GM18858 (cell line): ENCODE measurements at regions not wholly inside any gene's neighbourhood (a gene's known extent, or its start where the extent isn't known, plus 50 kb on each side); places are given as distances from the start of the nearest gene placed in this dataset.
"Not testable (repeated sequence)": the region's sequence is repeated elsewhere in the genome, so short reads cannot be mapped to it uniquely, and the experiment has no call there.

ENCODE experiments used
- ATAC-seq: cut with Tn5 transposase; IDR thresholded peaks from one replicate; pipeline ENCODE4 v1.9.1; 2021; ENCODE audit not compliant: unreplicated experiment

DNA sequence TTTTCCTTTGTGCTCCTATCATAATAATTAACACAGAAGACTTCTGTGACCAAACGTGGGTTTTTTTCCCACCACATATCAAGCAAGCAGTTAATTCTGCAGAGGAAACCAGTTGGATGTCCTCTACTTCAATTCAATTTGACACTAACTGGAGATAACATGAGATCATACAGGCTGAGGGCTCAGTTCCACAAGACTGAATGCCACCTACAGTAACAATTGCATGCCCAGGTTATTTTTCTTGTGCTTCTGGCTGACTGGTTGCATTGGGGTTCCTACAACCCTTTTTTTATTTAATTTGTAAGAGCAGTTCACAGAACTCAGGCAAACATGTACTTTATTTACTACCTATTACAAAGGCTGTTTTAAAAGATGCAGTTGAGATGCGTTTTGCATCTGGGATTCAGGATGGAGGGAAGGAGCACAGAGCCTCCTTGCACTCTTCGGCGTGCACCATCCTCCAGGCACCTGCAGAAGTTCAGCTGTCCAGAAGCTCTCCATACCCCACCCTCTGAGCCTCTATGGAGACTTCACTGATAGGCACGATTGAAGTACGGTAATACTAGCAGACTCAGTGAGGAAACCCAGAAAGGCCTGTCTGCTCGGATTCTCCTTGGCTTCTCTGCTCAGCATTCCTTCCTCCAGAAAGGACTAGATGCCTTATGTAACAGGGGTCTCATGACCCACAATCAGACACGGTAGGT lies 425.2 kb upstream of the CDH9 start:
- ATAC-seq: no peak

GRCh38 chr5:27462936-27463335 lies 424.6 kb upstream of the CDH9 start:
- no peak for ATAC-seq

DNA sequence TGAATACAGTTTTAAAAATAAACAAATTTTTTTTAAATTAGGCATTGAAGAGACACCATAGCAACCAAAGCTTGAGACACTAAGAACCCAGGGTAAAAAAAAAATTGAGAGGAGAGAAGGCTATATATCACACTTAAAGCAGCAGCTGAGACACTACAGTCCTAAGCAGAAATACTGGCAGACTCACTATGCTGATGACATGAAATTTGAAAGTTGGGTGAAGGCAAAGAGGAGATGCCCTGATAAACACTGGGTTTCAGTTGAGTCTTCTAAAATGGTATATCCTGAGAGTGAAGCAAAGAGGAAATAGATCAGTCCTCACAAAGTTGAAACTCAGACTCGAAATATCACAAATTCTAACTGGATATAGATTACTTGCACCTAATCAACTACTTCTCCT lies 419.9 kb upstream of the CDH9 start:
- ATAC-seq: no peak

DNA sequence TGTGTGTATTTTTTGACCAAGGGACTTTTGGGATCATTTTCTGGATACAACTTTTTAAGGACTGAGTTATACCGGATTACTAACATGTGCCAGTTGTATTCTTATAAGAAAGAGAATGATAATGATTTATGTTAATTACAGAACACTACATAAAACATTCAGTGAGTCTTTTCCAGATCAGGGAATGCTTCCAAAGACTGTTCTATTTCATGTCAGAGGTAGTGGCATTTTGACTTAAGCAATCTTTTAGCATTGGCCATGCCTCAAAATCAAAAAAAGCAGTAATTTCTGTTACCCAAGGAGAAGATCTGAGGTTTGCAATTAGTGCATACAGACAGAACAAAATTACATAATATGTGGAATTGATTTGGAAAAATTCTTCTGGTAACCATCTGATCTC lies 413.0 kb upstream of the CDH9 start:
- no peak for ATAC-seq

DNA sequence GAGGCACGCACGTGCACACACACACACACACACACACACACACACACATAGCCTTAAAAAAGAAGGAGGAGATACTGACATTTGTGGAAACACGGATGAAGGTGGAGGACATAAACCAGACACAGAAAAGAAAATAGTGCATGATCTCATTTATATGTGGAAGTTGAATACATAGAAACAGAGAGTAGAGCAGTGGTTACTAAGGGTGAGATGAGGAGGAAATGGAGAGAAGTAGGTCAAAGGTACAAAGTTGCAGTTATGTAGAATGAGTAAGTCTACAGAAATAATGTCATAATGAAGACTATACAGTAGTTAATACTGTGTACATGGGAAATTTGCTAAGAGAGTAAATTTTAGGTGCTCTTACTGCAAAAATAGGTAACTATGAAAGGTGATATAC lies 412.2 kb upstream of the CDH9 start:
- ATAC-seq: no peak

DNA sequence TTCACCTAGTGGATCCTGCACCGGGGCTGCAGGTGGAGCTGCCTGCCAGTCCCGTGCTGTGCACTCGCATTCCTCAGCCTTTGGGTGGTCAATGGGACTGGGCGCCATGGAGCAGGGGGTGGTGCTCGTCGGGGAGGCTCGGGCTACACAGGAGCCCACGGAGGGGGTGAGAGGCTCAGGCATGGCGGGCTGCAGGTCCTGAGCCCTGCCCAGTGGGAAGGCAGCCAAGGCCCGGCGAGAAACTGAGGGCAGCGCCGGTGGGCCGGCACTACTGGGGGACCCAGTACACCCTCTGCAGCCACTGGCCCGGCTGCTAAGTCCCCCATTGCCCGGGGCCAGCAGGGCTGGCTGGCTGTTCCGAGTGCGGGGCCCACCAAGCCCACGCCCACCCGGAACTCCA lies 401.0 kb upstream of the CDH9 start:
- not testable (repeated sequence) for ATAC-seq

DNA sequence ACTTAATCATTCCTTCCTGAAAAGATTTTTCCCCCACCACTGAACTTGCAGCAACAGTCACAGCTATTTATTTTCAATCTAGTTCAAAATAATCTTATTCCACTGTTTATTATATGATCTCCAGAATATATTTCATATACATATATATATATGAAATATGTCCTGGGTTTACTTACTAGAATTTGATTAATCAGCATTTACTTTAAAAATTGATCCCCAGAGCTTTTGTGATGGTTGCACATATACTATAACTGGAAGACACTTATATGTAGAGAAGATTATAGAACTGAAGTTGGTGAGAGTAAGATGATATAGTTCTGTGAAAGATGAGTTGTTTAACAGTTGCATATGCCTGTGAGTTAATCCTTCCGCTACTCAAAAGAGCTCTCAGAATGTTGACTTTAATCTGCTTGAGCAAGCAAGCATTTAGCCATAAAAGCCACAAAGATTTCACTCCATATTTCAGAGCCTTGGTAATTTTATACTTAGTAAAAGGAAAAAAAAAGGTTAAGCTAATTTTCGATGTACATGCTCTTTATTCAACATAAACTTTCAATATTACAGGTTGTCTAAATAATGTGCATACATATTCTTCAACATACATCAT lies 399.3 kb upstream of the CDH9 start:
- ATAC-seq: no peak

- no peak for ATAC-seq
Observed at GRCh38 chr5:27434335-27434734, 395.9 kb upstream of the CDH9 start.

GRCh38 chr5:27414099-27414498 lies 375.7 kb upstream of the CDH9 start:
- ATAC-seq: no peak

- ATAC-seq: no peak
Observed at GRCh38 chr5:27412384-27412783, 374.0 kb upstream of the CDH9 start.

- ATAC-seq: no peak
Observed at GRCh38 chr5:27406020-27406419, 367.6 kb upstream of the CDH9 start.

GRCh38 chr5:27403243-27403882 lies 365.0 kb upstream of the CDH9 start:
- no peak for ATAC-seq

DNA sequence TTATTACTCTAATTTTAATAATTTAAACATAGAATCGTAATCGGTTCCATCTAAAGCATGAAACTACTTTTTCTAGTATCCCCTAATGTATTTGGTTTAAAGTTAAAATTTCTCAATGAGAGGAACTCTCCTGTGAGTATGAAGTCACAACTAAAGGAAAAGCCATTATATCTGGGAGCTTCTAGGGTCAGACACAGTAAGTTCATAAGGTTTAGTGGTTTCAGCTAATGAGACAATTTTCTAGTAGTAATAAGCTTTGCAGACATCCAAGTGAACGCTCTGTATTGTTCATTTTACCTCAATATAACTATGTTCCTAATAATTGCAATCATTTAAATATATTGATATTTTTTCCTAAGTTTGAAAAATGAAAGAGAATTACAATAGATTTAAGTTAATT lies 364.4 kb upstream of the CDH9 start:
- ATAC-seq: no peak

DNA sequence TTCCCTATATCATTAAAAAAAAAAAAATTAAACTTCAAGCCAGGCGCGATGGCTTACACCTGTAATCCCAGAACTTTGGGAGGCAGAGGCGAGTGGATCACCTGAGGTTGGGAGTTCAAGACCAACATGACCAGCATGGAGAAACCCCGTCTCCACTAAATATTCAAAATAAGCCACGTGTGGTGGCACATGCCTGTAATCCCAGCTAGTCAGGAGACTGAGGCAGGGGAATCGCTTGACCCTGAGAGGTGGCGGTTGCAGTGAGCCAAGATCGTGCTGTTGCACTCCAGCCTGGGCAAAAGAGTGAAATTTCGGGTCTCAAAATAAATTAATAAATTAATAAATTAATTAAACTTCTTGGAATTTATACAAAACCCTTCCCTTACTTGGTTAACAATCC lies 358.6 kb upstream of the CDH9 start:
- no peak for ATAC-seq

DNA sequence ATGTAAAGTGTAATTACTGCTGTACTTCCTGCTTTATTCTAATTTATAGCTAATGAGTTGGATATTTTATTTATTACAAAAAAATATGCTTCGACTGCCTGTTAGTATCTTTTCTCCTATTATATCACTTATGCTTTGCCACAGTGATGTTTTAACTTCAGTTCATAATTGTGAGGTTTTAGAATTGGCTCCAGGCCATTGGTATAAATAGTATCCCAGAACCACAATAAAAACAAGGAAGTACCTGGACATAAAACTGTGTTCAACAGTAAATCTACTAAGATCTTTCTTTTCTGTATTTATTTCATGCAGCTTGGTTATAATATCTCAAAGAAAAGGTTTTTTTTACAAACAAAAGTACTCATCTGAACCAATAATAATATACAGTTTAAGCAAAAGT lies 354.3 kb upstream of the CDH9 start:
- ATAC-seq: no peak

- ATAC-seq: no peak
Observed at GRCh38 chr5:27389696-27390095, 351.3 kb upstream of the CDH9 start.

GRCh38 chr5:27388755-27389154 lies 350.4 kb upstream of the CDH9 start:
- no peak for ATAC-seq

DNA sequence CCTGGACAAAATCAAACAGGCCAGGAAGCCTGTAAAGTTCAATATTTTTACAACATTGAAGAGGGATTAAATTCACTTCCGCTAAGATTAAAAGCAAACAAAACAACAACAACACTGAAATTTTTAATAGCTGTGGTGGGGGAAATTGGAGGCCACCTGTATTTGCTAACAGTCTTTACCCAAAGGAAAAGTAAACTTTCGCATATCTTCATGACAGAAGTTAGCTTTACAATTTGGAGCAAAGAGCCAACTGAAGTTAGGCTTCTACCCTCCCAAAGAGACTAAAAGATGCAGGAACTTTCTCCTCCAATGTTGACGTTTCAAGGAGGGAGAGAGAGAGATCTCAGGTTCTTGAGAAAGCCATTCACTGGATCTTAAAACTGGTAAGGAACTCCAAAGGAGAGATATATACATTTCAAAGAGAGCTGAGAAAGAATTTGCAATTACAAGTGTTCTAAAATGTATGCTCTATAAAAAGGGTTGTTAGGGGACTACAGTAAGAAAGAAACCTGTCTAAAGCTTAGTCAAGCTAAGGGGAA lies 349.2 kb upstream of the CDH9 start:
- no peak for ATAC-seq

DNA sequence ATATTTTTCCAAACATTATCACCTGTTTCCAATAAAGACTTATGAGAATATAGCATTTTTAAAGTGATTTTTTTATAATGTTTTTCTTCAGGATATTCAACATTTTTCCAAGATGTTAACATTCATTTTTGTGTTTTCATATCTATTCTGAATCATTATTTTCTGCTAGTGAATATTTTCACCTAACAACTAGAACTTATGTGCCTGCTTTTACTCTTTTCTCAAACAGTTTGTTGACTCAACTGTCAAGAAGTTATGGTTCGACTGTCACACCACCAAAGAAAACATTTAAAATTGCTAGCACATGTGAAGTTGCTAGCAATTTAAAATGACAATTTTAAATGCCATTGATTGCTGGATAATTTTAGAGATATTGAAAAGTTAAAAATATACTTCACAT lies 343.3 kb upstream of the CDH9 start:
- no peak for ATAC-seq

DNA sequence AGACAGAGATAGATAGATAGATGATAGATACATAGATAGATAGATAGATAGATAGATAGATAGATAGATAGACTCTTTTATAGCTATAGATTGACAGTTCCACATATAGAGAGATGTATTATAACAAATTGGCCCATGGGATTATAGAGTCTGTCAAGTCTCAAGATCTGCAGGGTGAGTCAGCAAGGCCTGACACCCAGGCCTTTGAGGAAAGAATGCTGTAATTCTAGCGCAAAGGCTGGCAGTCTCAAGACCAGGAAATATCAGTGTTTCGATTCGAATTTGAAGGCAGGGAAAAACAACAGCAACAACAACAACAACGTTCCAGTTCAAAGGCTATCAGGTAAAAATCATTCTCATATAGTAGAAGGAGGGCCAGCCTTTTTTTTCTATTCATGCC lies 339.2 kb upstream of the CDH9 start:
- ATAC-seq: no peak

GRCh38 chr5:27353970-27354369 lies 315.6 kb upstream of the CDH9 start:
- no peak for ATAC-seq

- ATAC-seq: no peak
Observed at GRCh38 chr5:27353540-27353939, 315.2 kb upstream of the CDH9 start.
